PC-9 (cell line): ENCODE measurements at regions not wholly inside any gene's neighbourhood (a gene's known extent, or its start where the extent isn't known, plus 50 kb on each side); places are given as distances from the start of the nearest gene placed in this dataset.

Experiments
- BruUV-seq: library from RNA; stranded (reverse); fragments of 400-500 nt; replicated peaks from 2 replicates; lab custom pipeline; 2021; lab: Mats Ljungman, UMichigan
- CTCF ChIA-PET: fragments of 300-600 bp; sonication (Branson Sonifier 250); formaldehyde crosslinking; loops from one replicate; lab custom pipeline; 2022; ENCODE audit warnings: antibody characterized with exemption; lab: Charles Lee
- POLR2A ChIA-PET: fragments of 300-600 bp; sonication (Branson Sonifier 250); formaldehyde crosslinking; loops from one replicate; lab custom pipeline; 2022; ENCODE audit warnings: antibody characterized with exemption; ENCODE audit not compliant: unreplicated experiment; lab: Charles Lee
- DNase-seq, 2 experiments: peaks; one replicate each; pipeline versions ENCODE4 v3.0.0 to v3.0.0-alpha.2; 2015 to 2022; ENCODE audit warnings: mixed read lengths in 1 of 2
- H2AFZ ChIP-seq: fragments of 200-600 bp; sonication (generic); 2 replicates; pipeline ENCODE4 v1.8.1; 2017; ENCODE audit warnings: antibody characterized with exemption
- H3F3A ChIP-seq: fragments of 200-600 bp; sonication (generic); 2 replicates; pipeline ENCODE4 v1.8.1; 2017; ENCODE audit warnings: antibody characterized with exemption, mild to moderate bottlenecking, low read depth; ENCODE audit not compliant: insufficient read depth
- H3K27ac ChIP-seq: fragments of 200-600 bp; sonication (generic); 2 replicates; pipeline ENCODE4 v1.6.1; 2016; ENCODE audit warnings: mixed run types
- H3K27me3 ChIP-seq: fragments of 200-600 bp; sonication (generic); 2 replicates; pipeline ENCODE4 v1.6.1; 2016; ENCODE audit warnings: low read depth, mixed run types; ENCODE audit not compliant: insufficient read depth
- H3K36me3 ChIP-seq: fragments of 200-600 bp; sonication (generic); 2 replicates; pipeline ENCODE4 v1.6.1; 2016; ENCODE audit warnings: low read depth, mixed run types
- H3K4me1 ChIP-seq: fragments of 200-600 bp; sonication (generic); replicated peaks from 2 replicates; pipeline ENCODE4 v1.6.1; 2016; ENCODE audit warnings: mixed run types; ENCODE audit not compliant: insufficient read depth
- H3K4me2 ChIP-seq: fragments of 200-600 bp; sonication (generic); 2 replicates; pipeline ENCODE4 v1.6.1; 2017; ENCODE audit warnings: mixed run types
- H3K4me3 ChIP-seq: fragments of 200-600 bp; sonication (generic); 2 replicates; pipeline ENCODE4 v1.6.1; 2016; ENCODE audit warnings: mixed run types
- H3K79me2 ChIP-seq: fragments of 200-600 bp; sonication (generic); 2 replicates; pipeline ENCODE4 v1.6.1; 2017; ENCODE audit warnings: low read depth, mixed run types
- H3K9me2 ChIP-seq: fragments of 200-600 bp; sonication (generic); 2 replicates; pipeline ENCODE4 v1.8.1; 2017; ENCODE audit warnings: mild to moderate bottlenecking; ENCODE audit not compliant: insufficient read depth
- H3K9me3 ChIP-seq: fragments of 200-600 bp; sonication (generic); 2 replicates; pipeline ENCODE4 v1.8.1; 2016; ENCODE audit warnings: low read depth; ENCODE audit not compliant: insufficient read depth
- H4K20me1 ChIP-seq: fragments of 200-600 bp; sonication (generic); 2 replicates; pipeline ENCODE4 v1.8.1; 2017; ENCODE audit not compliant: insufficient read depth
- CTCF ChIP-seq: fragments of 200-600 bp; sonication (generic); conservative IDR thresholded peaks from 2 replicates; pipeline ENCODE4 v1.6.1; 2017; ENCODE audit warnings: mixed run types, antibody characterized with exemption, mild to moderate bottlenecking, moderate library complexity
- EZH2 ChIP-seq: fragments of 200-600 bp; sonication (generic); IDR thresholded peaks from 2 replicates; pipeline ENCODE4 v1.8.0; 2017; ENCODE audit warnings: antibody characterized with exemption, low read depth
- intact Hi-C: fragments of 100-400 bp; cut with micrococcal nuclease; formaldehyde crosslinking; loops from one replicate; pipeline ENCODE4 v1.10.0; 2022; ENCODE audit not compliant: unreplicated experiment

- no peaks in the 10 kb centered on the region for H3K36me3 ChIP-seq
- ChIA-PET CTCF (interaction anchor here (0.6 to 0.7 kb wide), 2 partner anchors 121 to 333 kb away, joined by 3 to 7 read pairs; no protein-coding TSS in a partner anchor), POLR2A (no interaction called here)
- no peak overlapping the region for H3K4me2 ChIP-seq
- no peak overlapping the region for H3K27ac ChIP-seq
- no peaks in the 10 kb centered on the region for H3K79me2 ChIP-seq
- H3K27me3 ChIP-seq = peaks cover 66% of the 10 kb centered on the region
- no peaks in the 10 kb centered on the region for H3F3A ChIP-seq
- no peak overlapping the region for H3K4me3 ChIP-seq
- H3K4me1 ChIP-seq = no peaks in the 10 kb centered on the region
- H2AFZ ChIP-seq = no peak overlapping the region
- TF ChIP-seq CTCF = no peak
- no peak for TF ChIP-seq EZH2
- no TSS peak for BruUV-seq
- H3K9me2 ChIP-seq = no peaks in the 10 kb centered on the region
- H4K20me1 ChIP-seq = no peaks in the 10 kb centered on the region
- no peak for DNase-seq
- intact Hi-C loops = no loop called here
- H3K9me3 ChIP-seq = no peaks in the 10 kb centered on the region
Observed at GRCh38 chr10:133021963-133022775, 65.6 kb upstream of the ADGRA1 start.

GRCh38 chr10:133021116-133021962, 66.4 kb upstream of the ADGRA1 start:
- intact Hi-C loops = no loop called here
- DNase-seq = no peak
- H3K9me2 ChIP-seq = no peaks in the 10 kb centered on the region
- H3K4me3 ChIP-seq = no peak overlapping the region
- H3K27me3 ChIP-seq = peaks cover 59% of the 10 kb centered on the region
- no peaks in the 10 kb centered on the region for H3K79me2 ChIP-seq
- no peak overlapping the region for H2AFZ ChIP-seq
- TF ChIP-seq EZH2 = no peak
- TF ChIP-seq CTCF = no peak
- H3K9me3 ChIP-seq = no peaks in the 10 kb centered on the region
- H3K4me2 ChIP-seq = no peak overlapping the region
- ChIA-PET POLR2A (no interaction called here), CTCF (interaction anchor here (0.7 kb wide), 1 partner anchor 122 kb away, joined by 7 read pairs; no protein-coding TSS in a partner anchor)
- no peaks in the 10 kb centered on the region for H3K4me1 ChIP-seq
- BruUV-seq = no TSS peak
- H3F3A ChIP-seq = no peaks in the 10 kb centered on the region
- H3K27ac ChIP-seq = no peak overlapping the region
- H3K36me3 ChIP-seq = no peaks in the 10 kb centered on the region
- no peaks in the 10 kb centered on the region for H4K20me1 ChIP-seq

GRCh38 chr10:133020193-133020817, 67.4 kb upstream of the ADGRA1 start:
- CTCF ChIA-PET = no interaction called here
- Histone ChIP-seq H3K36me3 (no peaks in the 10 kb centered on the region), H3K9me3 (no peaks in the 10 kb centered on the region), H3K4me3 (no peak overlapping the region), H3K9me2 (no peaks in the 10 kb centered on the region), H2AFZ (no peak overlapping the region), H3K27me3 (peaks cover 54% of the 10 kb centered on the region), H3K4me2 (no peak overlapping the region), H3F3A (no peaks in the 10 kb centered on the region), H4K20me1 (no peaks in the 10 kb centered on the region), H3K4me1 (no peaks in the 10 kb centered on the region), H3K27ac (no peak overlapping the region), H3K79me2 (no peaks in the 10 kb centered on the region)
- POLR2A ChIA-PET = no interaction called here
- intact Hi-C loops = no loop called here
- TF ChIP-seq EZH2 = no peak
- TF ChIP-seq CTCF = no peak
- BruUV-seq = no TSS peak
- DNase-seq = no peak
